H54 (cell line): ENCODE measurements at regions not wholly inside any gene's neighbourhood (a gene's known extent, or its start where the extent isn't known, plus 50 kb on each side); places are given as distances from the start of the nearest gene placed in this dataset.
"Not testable (repeated sequence)": the region's sequence is repeated elsewhere in the genome, so short reads cannot be mapped to it uniquely, and the experiment has no call there.

Source experiments
- DNase-seq: peaks from one replicate; pipeline ENCODE4 v3.0.0; 2011; ENCODE audit warnings: low spot score, mixed read lengths; ENCODE audit not compliant: insufficient read length
- FAIRE-seq: peaks from 3 replicates; lab custom pipeline; 2011; peaks lifted over from hg19 to GRCh38; lab: Jason Lieb, UNC
- POLR2A ChIP-seq: IDR thresholded peaks from 2 replicates; pipeline ENCODE4 v1.6.1; 2011; ENCODE audit warnings: low read depth, mild to moderate bottlenecking, low read length

DNA sequence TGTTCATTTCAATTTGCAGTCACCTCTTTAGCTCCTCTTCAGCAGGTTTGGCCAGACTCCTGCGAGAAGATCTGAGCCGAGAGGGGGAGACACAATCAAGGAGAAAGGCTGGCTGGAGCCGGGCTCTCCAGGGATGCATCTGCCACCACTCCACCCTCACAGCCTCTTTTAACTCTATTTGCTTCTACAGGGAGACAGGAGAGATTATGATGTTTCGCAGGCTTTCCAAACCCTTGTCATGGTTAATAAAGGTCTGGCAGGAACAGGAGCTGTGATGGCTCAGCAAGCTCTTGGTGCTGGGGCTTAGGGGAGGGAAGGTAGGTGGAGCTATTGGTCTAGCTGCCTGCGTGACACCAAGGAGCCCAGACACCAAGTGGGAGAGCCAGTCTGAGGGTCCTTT, 448.1 kb upstream of the PODXL start:
- DNase-seq: no peak
- TF ChIP-seq POLR2A: no peak
- no peak for FAIRE-seq

DNA sequence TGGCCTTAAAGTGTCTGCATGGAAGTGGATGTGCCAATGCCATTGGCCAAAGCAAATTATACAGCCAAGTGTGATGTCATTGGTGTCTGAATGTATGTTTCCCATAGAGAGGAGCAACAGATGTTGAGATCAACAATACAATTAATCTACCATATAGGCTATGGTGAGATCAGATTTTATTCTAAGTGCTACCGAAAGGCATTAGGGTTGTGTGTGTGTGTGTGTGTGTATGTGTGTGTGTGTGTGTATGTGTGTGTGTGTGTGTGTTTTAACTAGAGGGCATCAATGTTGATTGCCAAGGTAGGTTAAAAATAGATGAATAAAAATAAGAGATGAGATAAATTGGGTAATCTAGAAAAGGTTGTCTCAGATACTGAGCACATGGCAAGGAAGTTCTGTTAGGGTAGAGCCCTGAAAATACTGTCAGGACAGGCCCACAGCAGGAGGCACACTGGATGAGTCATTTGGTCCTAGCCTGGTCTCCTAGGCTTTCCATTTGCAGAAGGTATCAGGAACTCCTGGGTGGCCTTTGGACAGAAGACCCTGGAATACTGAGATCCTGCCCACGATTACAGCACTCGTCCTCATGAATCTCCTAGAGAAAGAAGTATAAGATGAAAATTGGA, 446.0 kb upstream of the PODXL start:
- FAIRE-seq (no peak), DNase-seq (peak; percentile 17)
- no peak for TF ChIP-seq POLR2A

DNA sequence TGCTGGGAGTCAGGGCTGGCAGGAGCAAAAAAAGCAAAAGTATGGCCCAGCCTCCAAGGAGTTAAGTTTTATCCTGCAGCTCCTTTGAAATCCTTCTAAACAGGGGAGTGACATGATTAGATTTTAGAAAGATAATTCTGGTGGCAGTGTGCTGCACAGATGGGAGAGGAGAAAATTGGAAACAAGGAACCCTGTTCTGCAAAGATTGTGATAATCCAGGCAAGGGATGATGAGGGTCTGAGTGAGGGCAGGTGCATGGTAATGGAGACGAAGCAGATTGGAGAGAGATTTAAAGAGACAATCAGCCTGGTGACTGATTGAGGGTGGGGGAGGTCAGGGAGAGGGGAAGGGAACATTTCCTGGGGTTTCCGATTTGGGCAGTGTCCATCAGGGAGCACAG, 444.7 kb upstream of the PODXL start:
- DNase-seq (no peak), FAIRE-seq (no peak)
- no peak for TF ChIP-seq POLR2A

DNA sequence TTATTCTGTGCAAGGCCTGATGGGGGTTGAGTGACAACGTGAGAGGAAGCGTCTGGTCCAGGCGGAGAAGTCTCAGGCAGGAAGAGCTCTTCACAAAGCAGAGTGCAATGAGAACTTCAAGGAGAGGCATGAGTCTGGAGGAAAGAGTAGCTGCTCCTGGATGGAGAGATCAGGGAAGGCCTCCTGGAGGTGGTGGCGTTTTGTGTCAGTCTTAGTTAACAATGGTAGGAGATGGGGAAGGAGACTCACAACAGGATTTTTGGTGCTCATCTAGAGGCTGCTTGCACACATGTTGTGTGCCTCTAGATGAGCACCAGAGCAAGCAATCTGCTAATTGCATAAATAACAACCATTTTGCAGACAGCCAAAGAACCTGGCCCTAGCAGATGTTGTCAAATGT, 442.8 kb upstream of the PODXL start:
- no peak for DNase-seq
- FAIRE-seq: no peak
- no peak for TF ChIP-seq POLR2A

DNA sequence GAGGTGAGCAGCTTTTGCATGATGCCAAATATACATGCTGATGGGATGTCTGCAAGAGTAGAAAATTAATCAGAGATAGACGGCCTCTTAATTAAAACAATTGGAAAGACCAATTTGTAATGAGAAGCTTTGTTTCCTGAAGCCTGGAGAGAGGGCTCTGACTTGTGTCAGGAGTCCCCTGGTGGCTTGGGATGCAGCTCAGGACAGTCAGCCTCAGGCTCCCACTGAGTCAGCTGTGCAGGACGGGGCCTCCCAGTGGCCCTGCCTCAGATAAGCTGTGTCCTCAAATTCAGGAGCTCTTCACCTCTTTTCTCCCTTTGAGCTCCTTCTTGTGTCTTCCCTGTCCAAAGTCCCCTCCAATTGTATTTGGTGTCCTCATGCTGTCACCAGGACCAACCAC, 438.9 kb upstream of the PODXL start:
- FAIRE-seq (no peak), DNase-seq (no peak)
- TF ChIP-seq POLR2A: no peak

DNA sequence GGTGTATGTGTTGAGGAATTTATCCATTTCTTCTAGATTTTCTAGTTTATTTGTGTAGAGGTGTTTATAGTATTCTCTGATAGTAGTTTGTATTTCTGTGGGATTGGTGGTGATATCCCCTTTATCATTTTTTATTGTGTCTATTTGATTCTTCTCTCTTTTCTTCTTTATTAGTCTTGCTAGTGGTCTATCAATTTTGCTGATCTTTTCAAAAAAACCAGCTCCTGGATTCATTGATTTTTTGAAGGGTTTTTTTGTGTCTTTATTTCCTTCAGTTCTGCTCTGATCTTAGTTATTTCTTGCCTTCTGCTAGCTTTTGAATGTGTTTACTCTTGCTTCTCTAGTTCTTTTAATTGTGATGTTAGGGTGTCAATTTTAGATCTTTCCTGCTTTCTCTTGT, 424.6 kb upstream of the PODXL start:
- not testable (repeated sequence) for DNase-seq, FAIRE-seq

DNA sequence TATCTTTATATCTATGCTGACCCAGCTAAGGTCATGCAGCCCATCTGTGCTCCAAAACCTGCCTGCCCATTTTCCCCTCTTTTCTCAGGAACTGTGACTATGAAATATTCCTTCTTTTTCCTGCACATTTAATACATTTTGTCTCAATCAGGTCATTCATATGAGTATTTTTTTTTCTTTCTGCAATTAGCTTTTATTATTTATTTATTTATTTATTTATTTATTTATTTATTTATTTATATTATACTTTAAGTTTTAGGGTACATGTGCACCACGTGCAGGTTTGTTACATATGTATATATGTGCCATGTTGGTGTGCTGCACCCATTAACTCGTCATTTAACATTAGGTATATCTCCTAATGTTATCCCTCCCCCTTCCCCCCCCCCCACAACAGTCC, 421.7 kb upstream of the PODXL start:
- FAIRE-seq, DNase-seq: not testable (repeated sequence)

DNA sequence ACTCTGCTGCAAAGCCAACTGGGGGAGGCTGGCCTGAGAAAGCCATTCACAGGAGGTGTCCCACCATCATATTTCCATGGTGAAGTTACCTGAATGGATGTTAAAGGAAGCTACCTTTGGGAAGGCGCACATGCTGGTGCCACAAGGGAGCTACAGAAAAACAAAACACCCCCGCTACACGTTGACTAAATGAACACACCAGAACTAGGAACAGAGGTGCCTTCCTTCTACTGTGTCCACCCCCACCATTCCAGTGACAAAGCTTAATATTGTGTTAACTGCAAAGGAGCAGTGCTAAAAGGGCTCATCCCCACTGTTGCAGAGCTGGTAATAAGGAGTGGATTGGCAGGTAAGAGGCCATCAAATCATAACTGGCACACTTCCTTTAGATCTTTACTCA, 420.0 kb upstream of the PODXL start:
- no peak for DNase-seq

DNA sequence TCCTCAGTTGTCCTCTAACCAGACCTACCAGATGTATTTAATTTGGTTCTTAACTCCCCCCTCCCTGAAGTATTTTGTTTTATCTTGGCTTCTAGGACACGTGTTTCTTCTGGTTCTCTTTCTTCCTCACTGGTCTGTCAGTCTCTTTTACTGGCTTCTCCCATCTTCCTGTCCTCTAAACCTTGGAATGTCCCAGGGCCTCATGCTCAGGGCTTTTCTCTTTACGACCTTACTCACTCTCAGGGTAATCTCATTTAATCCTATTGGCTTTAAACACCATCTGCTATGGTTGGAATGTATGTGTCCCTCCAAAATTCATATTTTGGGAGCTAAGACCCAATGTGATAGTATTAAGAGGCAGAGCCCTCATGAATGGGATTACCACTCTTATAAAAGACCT, 418.2 kb upstream of the PODXL start:
- FAIRE-seq (no peak), DNase-seq (no peak)
- TF ChIP-seq POLR2A: no peak

More for the DNA sequence above, 420.0 kb upstream of the PODXL start:
- TF ChIP-seq POLR2A: no peak
- FAIRE-seq: no peak

DNA sequence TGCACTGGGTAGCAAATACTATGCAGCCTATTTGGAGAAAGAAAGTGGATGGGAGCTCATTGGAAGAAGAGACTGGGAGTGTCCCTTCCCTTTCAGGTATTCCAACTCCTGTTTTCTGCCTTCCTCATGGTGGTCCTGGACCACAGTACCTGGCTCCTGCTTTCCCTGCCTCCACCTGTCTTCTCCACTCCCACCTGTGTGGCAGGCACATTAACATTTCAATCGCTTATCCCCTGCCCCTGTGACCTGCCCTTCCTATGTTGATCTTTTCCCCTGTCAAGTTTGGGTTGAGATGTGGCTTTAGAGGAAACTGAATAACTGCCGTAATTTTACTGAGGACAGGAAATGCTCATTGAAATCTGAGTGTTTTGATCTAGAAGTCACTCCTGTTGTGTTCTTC, 415.8 kb upstream of the PODXL start:
- no peak for DNase-seq
- no peak for TF ChIP-seq POLR2A
- no peak for FAIRE-seq

DNA sequence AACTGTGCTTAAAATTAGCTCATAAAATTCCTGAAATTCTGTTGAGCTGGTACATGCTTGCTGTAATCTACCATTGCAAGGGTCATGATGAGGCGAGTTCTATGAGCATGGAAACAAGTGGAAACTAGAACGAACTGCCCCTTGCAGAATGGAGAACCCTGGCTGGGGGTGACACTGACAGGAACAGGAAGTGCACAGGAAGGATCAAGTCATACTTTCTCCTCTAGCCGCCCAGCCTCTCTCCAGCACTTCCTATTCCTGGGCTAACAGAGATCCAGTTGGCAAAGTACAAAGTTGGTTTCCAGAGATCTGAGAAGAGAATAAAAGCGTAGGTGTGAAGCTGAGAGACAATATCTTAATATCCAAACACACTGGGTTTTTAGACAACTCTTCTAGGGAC, 414.2 kb upstream of the PODXL start:
- FAIRE-seq (no peak), DNase-seq (no peak)
- TF ChIP-seq POLR2A: no peak

DNA sequence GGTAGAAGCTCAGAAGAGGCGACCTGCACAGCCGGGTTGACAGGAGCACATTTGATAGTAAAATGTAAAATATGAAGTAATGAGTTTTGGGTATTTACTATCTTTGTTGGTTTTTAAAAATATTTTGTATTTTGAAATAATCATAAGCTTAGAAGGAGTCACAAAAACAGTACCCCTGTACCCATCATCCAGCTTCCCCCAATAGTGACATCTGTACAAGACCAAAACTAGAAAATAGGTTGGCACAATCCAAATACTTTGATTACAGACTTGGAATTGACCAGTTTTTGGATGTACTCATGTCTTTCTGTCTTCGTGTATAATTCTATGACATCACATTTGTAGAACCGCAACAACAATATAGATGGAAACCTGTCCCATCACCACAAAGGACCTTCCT, 413.1 kb upstream of the PODXL start:
- no peak for TF ChIP-seq POLR2A
- DNase-seq (no peak), FAIRE-seq (no peak)

DNA sequence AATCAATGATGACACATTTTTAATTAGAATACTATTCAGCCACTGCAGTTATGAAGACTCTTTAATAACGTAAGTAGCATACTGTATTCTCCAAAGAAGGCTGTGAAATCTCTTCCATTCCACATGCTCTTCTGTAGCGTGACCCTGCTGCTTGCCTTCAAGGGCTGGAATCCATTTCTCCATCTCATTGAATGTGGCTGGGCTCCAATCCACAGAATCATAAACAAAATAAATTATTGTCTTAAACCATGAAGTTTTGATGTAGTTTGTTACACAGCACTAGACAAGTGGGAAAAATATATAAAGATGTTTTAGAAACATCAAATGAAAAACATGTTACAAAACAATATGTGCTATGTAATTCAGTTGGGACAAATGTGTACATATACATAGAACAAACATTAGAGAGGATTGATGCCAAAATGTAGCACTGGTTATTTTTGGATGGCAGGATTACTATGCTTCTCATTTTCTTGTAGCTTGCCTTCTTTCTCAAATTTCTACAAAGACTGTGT, 410.8 kb upstream of the PODXL start:
- FAIRE-seq (no peak), DNase-seq (no peak)
- TF ChIP-seq POLR2A: no peak

DNA sequence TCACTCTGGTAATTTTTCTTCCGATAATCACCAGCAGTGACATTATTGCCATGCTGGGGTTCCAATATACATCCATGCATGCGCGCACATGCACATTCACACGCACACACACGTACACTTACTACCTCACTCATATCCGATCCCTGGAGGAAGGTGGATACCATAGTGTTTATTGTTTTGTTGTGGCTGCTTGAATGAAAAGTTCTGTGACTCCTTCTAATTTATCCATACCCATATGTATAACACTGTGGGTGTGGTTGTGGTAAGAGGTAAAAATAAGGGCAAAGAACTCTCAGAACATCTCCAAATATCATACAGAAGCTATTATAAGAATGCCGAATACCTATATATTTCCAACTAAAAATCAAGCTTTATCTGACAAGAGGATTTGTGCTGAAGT, 407.8 kb upstream of the PODXL start:
- no peak for DNase-seq
- no peak for TF ChIP-seq POLR2A
- FAIRE-seq: no peak

DNA sequence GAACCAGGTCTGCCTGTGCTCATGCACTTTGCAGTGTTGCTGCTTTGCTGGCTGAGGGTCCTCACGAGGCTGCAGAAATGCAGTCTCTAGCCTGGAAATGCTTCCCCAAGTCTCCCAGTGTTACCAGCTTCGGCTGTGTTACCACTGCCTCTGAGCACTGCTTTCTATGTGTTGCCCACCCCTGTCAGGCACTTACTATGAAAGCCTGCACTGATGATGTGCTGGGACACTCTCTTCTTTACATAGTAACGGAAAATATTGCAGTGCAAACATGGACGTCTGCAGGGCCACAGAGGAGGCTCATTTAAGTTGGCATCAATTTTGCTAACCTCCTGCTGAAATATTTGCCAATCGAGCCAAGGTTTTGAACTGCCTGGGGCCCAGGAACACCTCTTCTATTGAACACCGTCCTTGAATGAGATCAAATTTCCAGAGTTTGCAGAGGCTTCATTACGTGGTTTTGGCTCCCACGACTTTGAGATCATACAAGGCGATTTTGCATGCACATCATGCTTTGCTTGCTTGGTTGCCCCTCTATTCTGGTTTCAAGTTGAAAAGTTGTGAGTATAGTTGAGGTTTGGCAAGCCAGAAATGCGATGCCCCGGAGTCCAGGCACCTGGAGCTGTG, 404.7 kb upstream of the PODXL start:
- no peak for TF ChIP-seq POLR2A
- FAIRE-seq (no peak), DNase-seq (no peak)
